Caco-2 (cell line): ENCODE measurements at regions not wholly inside any gene's neighbourhood (a gene's known extent, or its start where the extent isn't known, plus 50 kb on each side); places are given as distances from the start of the nearest gene placed in this dataset.
A peak's percentile ranks its signal among the peaks of the same experiment; 100 is the strongest.

ENCODE experiments used
- BruUV-seq: library from RNA; stranded (reverse); fragments of 400-500 nt; replicated peaks from 2 replicates; lab custom pipeline; 2021; lab: Mats Ljungman, UMichigan
- CTCF ChIA-PET: fragments of 300-600 bp; sonication (Branson Sonifier 250); formaldehyde crosslinking; loops from one replicate; lab custom pipeline; 2022; ENCODE audit warnings: antibody characterized with exemption; lab: Charles Lee
- POLR2A ChIA-PET: fragments of 300-600 bp; sonication (Branson Sonifier 250); formaldehyde crosslinking; loops from one replicate; lab custom pipeline; 2022; ENCODE audit warnings: antibody characterized with exemption; lab: Charles Lee
- DNase-seq, 2 experiments: peaks; one replicate each; pipeline versions ENCODE4 v3.0.0 to v3.0.0-alpha.2; 2020 to 2022
- H3K27me3 ChIP-seq: replicated peaks from 2 replicates; pipeline ENCODE4 v1.6.0; 2011; ENCODE audit warnings: low read length; ENCODE audit not compliant: control insufficient read depth, insufficient read depth
- H3K36me3 ChIP-seq: 2 replicates; pipeline ENCODE4 v1.5.1; 2011; ENCODE audit warnings: low read length; ENCODE audit not compliant: control insufficient read depth, insufficient read depth
- H3K4me1 ChIP-seq: fragments of 250-450 bp; sonication (Bioruptor Pico); 2 replicates; pipeline ENCODE4 v1.5.1; 2020; ENCODE audit warnings: mild to moderate bottlenecking
- H3K4me3 ChIP-seq: 2 replicates; pipeline ENCODE4 v1.5.1; 2011; ENCODE audit warnings: low read depth, mild to moderate bottlenecking, control low read depth, low read length
- H3K9me3 ChIP-seq: fragments of 250-450 bp; sonication (Bioruptor Pico); 2 replicates; pipeline ENCODE4 v1.5.1; 2020; ENCODE audit warnings: mild to moderate bottlenecking, moderate library complexity
- H3K27ac Mint-ChIP-seq: one replicate; pipeline ENCODE4 v1.8.0; 2022; ENCODE audit warnings: mixed read lengths; ENCODE audit not compliant: unreplicated experiment
- H3K27me3 Mint-ChIP-seq: one replicate; pipeline ENCODE4 v1.8.0; 2022; ENCODE audit warnings: mixed read lengths; ENCODE audit not compliant: insufficient read depth, unreplicated experiment
- H3K36me3 Mint-ChIP-seq: one replicate; pipeline ENCODE4 v1.8.0; 2022; ENCODE audit warnings: mild to moderate bottlenecking, mixed read lengths; ENCODE audit not compliant: insufficient read depth, unreplicated experiment
- H3K4me1 Mint-ChIP-seq: one replicate; pipeline ENCODE4 v1.8.0; 2022; ENCODE audit warnings: low read depth, mixed read lengths; ENCODE audit not compliant: unreplicated experiment
- H3K4me3 Mint-ChIP-seq: one replicate; pipeline ENCODE4 v1.8.0; 2022; ENCODE audit warnings: mild to moderate bottlenecking, moderate library complexity, mixed read lengths; ENCODE audit not compliant: unreplicated experiment
- H3K9me3 Mint-ChIP-seq: one replicate; pipeline ENCODE4 v1.8.0; 2022; ENCODE audit warnings: mixed read lengths; ENCODE audit not compliant: unreplicated experiment
- CTCF ChIP-seq, 2 experiments: fragments of 200-600 bp in 1 of 2; IDR thresholded peaks; 1 replicate in 1 of 2; 2 replicates in 1 of 2; pipeline versions ENCODE4 v1.5.1 to v1.8.0; 2011 to 2022; ENCODE audit warnings: antibody characterized with exemption in 1 of 2, control low read depth in 1 of 2, inconsistent platforms in 1 of 2, low read depth in 1 of 2, low read length in 1 of 2, mild to moderate bottlenecking in 1 of 2, moderate library complexity in 1 of 2; ENCODE audit not compliant: insufficient read depth in 1 of 2, severe bottlenecking in 1 of 2, unreplicated experiment in 1 of 2
- intact Hi-C: fragments of 100-400 bp; cut with micrococcal nuclease; formaldehyde crosslinking; loops from one replicate; pipeline ENCODE4 v1.10.0; 2022; ENCODE audit not compliant: unreplicated experiment

- no peaks in the 10 kb centered on the region for H3K36me3 Mint-ChIP-seq
- DNase-seq, result peak; percentile 44 to 65
- H3K27ac Mint-ChIP-seq, result no peak overlapping the region
- Histone ChIP-seq H3K9me3 (no peaks in the 10 kb centered on the region), H3K36me3 (no peaks in the 10 kb centered on the region), H3K4me1 (no peaks in the 10 kb centered on the region), H3K4me3 (no peak overlapping the region), H3K27me3 (no peaks in the 10 kb centered on the region)
- H3K27me3 Mint-ChIP-seq, result peaks cover 2% of the 10 kb centered on the region
- POLR2A ChIA-PET, result no interaction called here
- CTCF ChIA-PET, result no interaction called here
- BruUV-seq, result no TSS peak
- no peaks in the 10 kb centered on the region for H3K9me3 Mint-ChIP-seq
- TF ChIP-seq CTCF (IDR thresholded peaks at IDR 0.05; ENCODE audit: insufficient read depth in 1 of 2, low read depth in 1 of 2, low read length in 1 of 2, severe bottlenecking in 1 of 2, unreplicated experiment in 1 of 2), result peak; percentile 51 to 73
- H3K4me1 Mint-ChIP-seq, result no peaks in the 10 kb centered on the region
- H3K4me3 Mint-ChIP-seq, result no peak overlapping the region
- intact Hi-C loops, result loop anchor here (1.0 to 5.0 kb wide), 4 partner anchors 44 to 657 kb away; no protein-coding TSS in a partner anchor
These were observed 89.5 kb downstream of the OR13H1 start for GRCh38 chrX:131633285-131633917.

- Histone ChIP-seq H3K4me3 (no peak overlapping the region), H3K4me1 (no peaks in the 10 kb centered on the region), H3K27me3 (no peaks in the 10 kb centered on the region), H3K36me3 (no peaks in the 10 kb centered on the region), H3K9me3 (no peaks in the 10 kb centered on the region)
- BruUV-seq, result no TSS peak
- no peak for TF ChIP-seq CTCF (IDR thresholded peaks at IDR 0.05; ENCODE audit: insufficient read depth in 1 of 2, low read depth in 1 of 2, low read length in 1 of 2, severe bottlenecking in 1 of 2, unreplicated experiment in 1 of 2)
- no peak for DNase-seq
- no peak overlapping the region for H3K27ac Mint-ChIP-seq
- intact Hi-C loops, result loop anchor here (5.0 kb wide), 1 partner anchor 42 kb away; no protein-coding TSS in a partner anchor
- no peaks in the 10 kb centered on the region for H3K27me3 Mint-ChIP-seq
- no peaks in the 10 kb centered on the region for H3K9me3 Mint-ChIP-seq
- CTCF ChIA-PET, result no interaction called here
- POLR2A ChIA-PET, result no interaction called here
- H3K4me3 Mint-ChIP-seq, result no peak overlapping the region
- no peaks in the 10 kb centered on the region for H3K36me3 Mint-ChIP-seq
- no peaks in the 10 kb centered on the region for H3K4me1 Mint-ChIP-seq
These were observed 91.0 kb downstream of the OR13H1 start for GRCh38 chrX:131634900-131635299.

GRCh38 chrX:131646106-131646505 is 102.2 kb downstream of the OR13H1 start:
- no peak overlapping the region for H3K4me3 Mint-ChIP-seq
- Histone ChIP-seq H3K36me3 (no peaks in the 10 kb centered on the region), H3K4me3 (no peak overlapping the region), H3K4me1 (no peaks in the 10 kb centered on the region), H3K9me3 (no peaks in the 10 kb centered on the region), H3K27me3 (no peaks in the 10 kb centered on the region)
- CTCF ChIA-PET, result no interaction called here
- H3K4me1 Mint-ChIP-seq, result no peaks in the 10 kb centered on the region
- H3K27me3 Mint-ChIP-seq, result peaks cover 10% of the 10 kb centered on the region
- H3K9me3 Mint-ChIP-seq, result no peaks in the 10 kb centered on the region
- peaks cover 6% of the 10 kb centered on the region for H3K36me3 Mint-ChIP-seq
- DNase-seq, result no peak
- no peak for TF ChIP-seq CTCF (IDR thresholded peaks at IDR 0.05; ENCODE audit: insufficient read depth in 1 of 2, low read depth in 1 of 2, low read length in 1 of 2, severe bottlenecking in 1 of 2, unreplicated experiment in 1 of 2)
- intact Hi-C loops, result no loop called here
- POLR2A ChIA-PET, result no interaction called here
- H3K27ac Mint-ChIP-seq, result no peak overlapping the region
- no TSS peak for BruUV-seq
